GM04503 (cell line): ENCODE measurements at regions not wholly inside any gene's neighbourhood (a gene's known extent, or its start where the extent isn't known, plus 50 kb on each side); places are given as distances from the start of the nearest gene placed in this dataset.
A peak's percentile ranks its signal among the peaks of the same experiment; 100 is the strongest.
"Not testable (repeated sequence)": the region's sequence is repeated elsewhere in the genome, so short reads cannot be mapped to it uniquely, and the experiment has no call there.

Experiments used
- DNase-seq: peaks from one replicate; pipeline ENCODE4 v3.0.0-alpha.2; 2012; ENCODE audit warnings: low read depth

DNA sequence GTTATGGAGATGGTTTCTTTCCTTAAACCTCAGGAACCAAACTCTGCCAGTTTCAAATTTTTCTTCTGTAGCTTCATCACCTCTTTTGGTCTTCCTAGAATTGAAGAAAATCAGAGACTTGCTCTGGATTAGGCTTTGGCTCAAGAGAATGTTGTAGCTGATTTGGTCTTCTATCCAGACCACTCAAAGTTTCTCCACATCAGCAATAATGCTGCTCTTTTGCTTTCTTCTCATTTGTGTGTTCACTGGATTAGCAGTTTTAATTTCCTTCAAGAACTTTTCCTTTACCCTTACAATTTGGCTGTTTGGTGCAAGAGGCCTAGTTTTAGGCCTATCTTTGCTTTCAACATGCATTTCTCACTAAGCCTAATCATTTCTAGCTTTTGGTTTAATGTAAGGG lies 78.1 kb upstream of the PLCB4 start:
- DNase-seq: no peak

DNA sequence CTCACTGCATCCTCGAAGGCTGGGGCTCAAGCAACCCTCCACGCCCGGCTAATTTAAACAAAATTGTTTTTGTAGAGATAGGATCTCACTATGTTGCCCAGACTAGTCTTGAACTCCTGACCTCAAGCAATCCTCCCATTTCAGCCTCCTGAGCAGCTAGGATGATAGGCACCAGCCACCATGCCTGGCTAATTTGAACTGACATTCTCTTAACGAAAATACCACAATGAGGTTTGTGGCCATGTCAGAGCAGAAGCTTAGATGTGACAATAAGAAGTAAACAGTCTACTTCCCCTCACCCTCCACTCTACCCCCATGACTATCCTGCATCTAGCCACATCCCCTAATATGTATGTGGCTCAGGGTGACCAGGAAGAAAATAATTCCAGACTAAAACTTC lies 74.8 kb upstream of the PLCB4 start:
- DNase-seq: no peak

DNA sequence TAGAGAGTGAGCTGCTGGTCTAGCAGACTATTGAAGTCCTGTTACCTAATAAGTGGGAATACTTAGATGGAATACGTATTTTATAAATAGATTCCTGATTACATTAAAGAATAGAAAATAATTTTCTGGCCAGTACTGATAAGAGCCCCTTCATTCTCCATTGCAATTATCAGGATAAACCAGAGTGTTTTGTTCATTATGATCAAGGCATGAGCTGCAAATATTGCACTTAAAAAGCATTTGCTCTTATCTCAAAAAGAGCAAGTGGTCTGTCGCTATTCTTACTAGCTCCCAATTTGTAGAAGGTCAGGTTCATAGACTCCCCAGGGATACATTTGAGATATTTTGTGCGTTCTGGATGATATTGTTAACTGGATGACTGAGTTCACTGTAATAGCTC lies 73.1 kb upstream of the PLCB4 start:
- DNase-seq: no peak

DNA sequence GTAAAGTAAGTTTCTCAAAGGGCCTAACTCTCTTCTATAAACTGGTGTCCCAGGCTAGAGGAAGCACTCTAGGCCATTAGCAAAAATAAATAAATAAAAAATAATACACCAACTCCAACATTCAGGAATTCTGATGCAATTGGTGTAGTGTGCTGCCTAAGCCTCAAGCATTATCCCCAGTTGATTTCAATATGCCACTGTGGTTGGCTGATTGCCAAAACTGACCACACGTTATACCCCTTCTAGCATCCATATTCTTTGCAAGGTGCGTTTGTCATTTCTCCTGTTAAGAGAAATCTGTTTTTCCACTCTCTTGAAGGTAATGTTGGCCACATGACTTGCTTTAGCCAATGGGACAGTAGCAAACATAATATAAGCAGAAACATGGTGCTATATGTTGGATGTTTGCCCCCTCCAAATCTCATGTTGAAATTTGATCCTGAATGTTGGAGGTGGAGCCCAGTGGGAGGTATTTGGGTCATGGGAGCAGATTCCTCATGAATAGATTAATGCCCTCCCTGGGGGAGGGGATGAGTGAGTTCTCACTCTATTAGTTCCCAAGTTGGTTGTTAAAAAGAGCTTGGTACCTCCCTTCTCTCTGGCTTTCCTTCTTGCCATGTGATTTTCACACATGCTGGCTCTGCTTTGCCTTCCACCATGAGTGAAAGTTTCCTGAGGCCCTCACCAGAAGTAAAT lies 71.9 kb upstream of the PLCB4 start:
- no peak for DNase-seq

DNA sequence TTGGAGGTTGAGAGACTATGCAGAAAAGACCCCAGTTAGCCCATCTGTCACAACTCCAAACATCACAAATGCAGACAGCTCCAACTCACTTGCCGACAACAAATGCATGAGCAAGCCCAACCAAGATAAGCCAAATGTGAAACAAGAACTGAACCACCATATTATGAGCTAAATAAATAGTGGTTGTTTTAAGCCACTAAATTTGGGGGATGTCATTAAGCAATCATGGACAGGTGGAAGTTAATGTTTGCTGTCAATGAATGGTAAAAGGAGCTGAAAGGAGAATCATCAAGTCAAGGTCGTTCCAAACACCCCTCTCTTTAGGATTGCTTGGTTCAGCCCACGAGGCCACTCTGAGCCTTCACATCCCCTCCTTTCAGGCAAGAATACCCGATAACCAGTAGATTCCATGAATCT lies 71.2 kb upstream of the PLCB4 start:
- no peak for DNase-seq

DNA sequence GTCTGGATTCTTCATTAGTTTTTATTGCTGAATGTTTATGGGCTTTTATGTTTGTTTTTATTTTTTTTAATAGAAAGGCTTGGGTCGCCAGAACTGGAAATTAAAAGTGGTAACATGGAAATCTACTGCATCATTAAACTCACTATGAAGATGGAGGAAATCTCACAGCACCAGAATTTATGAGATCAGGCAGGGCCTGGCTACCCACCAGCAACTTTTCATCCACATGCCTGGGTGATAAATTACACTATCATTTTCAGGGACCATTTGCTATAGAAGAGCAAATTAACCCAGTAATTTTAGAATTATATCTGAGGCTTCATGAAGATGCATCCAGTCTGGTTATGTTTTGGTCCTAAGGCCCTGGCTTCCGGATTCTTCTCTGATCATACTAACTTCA lies 57.8 kb upstream of the PLCB4 start:
- no peak for DNase-seq

DNA sequence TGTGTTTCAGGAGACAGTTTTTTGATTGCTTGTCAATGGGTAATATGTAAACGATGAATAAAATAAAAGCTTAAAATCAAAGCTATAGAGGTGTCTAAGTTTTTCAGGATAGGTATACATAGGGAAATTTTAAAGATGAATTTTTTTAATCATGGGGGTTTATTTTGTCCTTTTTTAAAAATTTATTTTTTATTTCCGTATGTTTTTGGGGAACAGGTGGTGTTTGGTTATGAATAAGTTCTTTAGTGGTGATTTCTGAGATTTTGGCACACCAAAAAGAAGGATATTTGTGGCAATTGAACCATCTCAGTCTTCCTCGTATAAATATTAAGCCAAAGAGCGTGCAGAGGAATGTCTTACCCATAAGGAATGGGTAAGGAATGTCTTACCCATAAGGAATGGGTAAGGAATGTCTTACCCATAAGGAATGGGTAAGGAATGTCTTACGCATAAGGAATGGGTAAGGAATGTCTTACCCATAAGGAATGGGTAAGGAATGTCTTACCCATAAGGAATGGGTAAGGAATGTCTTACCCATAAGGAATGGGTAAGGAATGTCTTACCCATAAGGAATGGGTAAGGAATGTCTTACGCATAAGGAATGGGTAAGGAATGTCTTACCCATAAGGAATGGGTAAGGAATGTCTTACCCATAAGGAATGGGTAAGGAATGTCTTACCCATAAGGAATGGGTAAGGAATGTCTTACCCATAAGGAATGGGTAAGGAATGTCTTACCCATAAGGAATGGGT lies 53.5 kb upstream of the PLCB4 start:
- not testable (repeated sequence) for DNase-seq

DNA sequence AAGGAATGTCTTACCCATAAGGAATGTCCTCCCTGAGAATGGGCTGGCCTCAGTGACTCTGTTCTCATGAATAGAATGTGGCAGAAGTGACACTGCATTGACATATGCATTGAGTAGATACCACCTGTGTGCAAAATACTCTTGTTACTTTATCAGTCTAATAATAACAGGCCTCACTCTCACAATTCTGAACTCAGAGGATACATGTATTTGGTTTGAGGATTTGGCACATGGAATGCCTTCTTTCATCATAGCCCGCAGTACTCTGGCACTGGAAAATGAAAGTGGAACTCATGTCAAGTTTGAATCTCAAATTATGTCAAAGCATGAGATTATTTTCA lies 52.9 kb upstream of the PLCB4 start:
- peak; percentile 73 for DNase-seq

DNA sequence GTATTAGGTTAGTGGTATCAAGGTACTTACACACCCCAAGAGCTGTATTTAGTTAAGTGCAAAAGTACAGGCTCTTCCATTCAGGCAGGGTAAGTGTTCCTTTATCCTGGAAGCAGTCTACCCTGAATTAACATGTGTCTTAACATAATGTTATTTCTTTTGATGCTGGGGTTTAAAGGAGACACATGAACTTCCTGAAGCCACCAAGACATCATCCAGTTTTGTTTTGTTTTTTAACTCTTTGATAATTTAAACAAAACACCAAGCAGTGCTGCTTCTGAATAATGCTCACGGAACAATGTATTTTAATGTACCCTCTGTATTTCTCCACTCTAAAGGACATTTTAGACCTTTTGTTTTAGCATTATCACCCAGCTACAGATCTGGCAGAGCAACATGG lies 50.5 kb upstream of the PLCB4 start:
- DNase-seq: no peak
